HG03064 (cell line): ENCODE measurements at regions not wholly inside any gene's neighbourhood (a gene's known extent, or its start where the extent isn't known, plus 50 kb on each side); places are given as distances from the start of the nearest gene placed in this dataset.

Experiments used
- ATAC-seq: cut with Tn5 transposase; IDR thresholded peaks from one replicate; pipeline ENCODE4 v1.9.1; 2021; ENCODE audit warnings: low read depth; ENCODE audit not compliant: unreplicated experiment

- ATAC-seq = no peak
These were observed 69.9 kb upstream of the WDR26 start for GRCh38 chr1:224504297-224505041.

- no peak for ATAC-seq
These were observed 71.0 kb upstream of the WDR26 start for GRCh38 chr1:224505454-224506093.

- no peak for ATAC-seq
These were observed 71.7 kb upstream of the WDR26 start for GRCh38 chr1:224506141-224506814.

- no peak for ATAC-seq
These were observed 73.3 kb upstream of the WDR26 start for GRCh38 chr1:224507771-224508523.

GRCh38 chr1:224509907-224510306 is 75.3 kb upstream of the WDR26 start:
- ATAC-seq = no peak

GRCh38 chr1:224510880-224511645 is 76.5 kb upstream of the WDR26 start:
- ATAC-seq = no peak

GRCh38 chr1:224512600-224513151 is 78.1 kb upstream of the WDR26 start:
- no peak for ATAC-seq

- no peak for ATAC-seq
These were observed 78.8 kb upstream of the WDR26 start for GRCh38 chr1:224513383-224513782.

GRCh38 chr1:224513787-224514209 is 79.2 kb upstream of the WDR26 start:
- ATAC-seq = peak; percentile 94

- no peak for ATAC-seq
These were observed 82.6 kb upstream of the WDR26 start for GRCh38 chr1:224517171-224517570.

GRCh38 chr1:224518528-224518927 is 83.9 kb upstream of the WDR26 start:
- no peak for ATAC-seq

- no peak for ATAC-seq
These were observed 85.3 kb upstream of the WDR26 start for GRCh38 chr1:224519874-224520273.

- no peak for ATAC-seq
These were observed 86.2 kb upstream of the WDR26 start for GRCh38 chr1:224520808-224521207.

- no peak for ATAC-seq
These were observed 87.5 kb upstream of the WDR26 start for GRCh38 chr1:224521904-224522734.

- ATAC-seq = no peak
These were observed 89.1 kb upstream of the WDR26 start for GRCh38 chr1:224523676-224524075.

GRCh38 chr1:224524679-224525078 is 90.1 kb upstream of the WDR26 start:
- ATAC-seq = no peak

GRCh38 chr1:224525411-224526040 is 90.6 kb upstream of the CNIH3 start:
- ATAC-seq = no peak

- ATAC-seq = no peak
These were observed 89.3 kb upstream of the CNIH3 start for GRCh38 chr1:224526771-224527170.

- no peak for ATAC-seq
These were observed 87.2 kb upstream of the CNIH3 start for GRCh38 chr1:224528900-224529299.
